ENCODE measurements at regions not wholly inside any gene's neighbourhood (a gene's known extent, or its start where the extent isn't known, plus 50 kb on each side); places are given as distances from the start of the nearest gene placed in this dataset.

DNA sequence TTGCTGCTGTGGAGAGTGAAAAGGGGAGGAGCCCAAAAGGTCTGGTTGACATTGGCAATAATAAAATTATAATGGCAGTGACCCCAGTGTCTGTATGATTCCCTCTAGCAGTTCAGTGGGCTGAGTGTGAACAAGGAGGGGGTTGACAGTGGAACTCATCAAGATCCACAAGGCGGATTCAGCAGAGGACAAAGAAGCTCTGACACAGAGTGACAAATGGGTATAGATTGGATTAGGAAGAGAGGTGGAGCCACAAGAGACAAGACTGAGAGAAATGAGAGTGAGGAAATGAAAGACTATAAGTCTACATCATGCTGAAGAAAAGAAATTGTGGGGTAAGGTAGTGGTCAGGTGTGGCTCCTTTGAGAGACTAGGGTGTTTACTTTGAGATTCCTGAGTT, 58.9 kb downstream of the CCDC71L start:
- TF ChIP-seq, protein P1, sequence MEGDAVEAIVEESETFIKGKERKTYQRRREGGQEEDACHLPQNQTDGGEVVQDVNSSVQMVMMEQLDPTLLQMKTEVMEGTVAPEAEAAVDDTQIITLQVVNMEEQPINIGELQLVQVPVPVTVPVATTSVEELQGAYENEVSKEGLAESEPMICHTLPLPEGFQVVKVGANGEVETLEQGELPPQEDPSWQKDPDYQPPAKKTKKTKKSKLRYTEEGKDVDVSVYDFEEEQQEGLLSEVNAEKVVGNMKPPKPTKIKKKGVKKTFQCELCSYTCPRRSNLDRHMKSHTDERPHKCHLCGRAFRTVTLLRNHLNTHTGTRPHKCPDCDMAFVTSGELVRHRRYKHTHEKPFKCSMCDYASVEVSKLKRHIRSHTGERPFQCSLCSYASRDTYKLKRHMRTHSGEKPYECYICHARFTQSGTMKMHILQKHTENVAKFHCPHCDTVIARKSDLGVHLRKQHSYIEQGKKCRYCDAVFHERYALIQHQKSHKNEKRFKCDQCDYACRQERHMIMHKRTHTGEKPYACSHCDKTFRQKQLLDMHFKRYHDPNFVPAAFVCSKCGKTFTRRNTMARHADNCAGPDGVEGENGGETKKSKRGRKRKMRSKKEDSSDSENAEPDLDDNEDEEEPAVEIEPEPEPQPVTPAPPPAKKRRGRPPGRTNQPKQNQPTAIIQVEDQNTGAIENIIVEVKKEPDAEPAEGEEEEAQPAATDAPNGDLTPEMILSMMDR (IDR thresholded peaks at IDR 0.05; ENCODE audit: control extremely low read depth, extremely low read depth) = no peak
- Histone ChIP-seq H3K36me3 (ENCODE audit: control insufficient read depth in 4 of 4, insufficient read depth in 4 of 4, low read length in 4 of 4) (no peaks in the 10 kb centered on the region), H3K4me1 (ENCODE audit: control insufficient read depth in 5 of 5, insufficient read depth in 5 of 5, low read length in 5 of 5) (no peaks in the 10 kb centered on the region), H3K27ac (ENCODE audit: low read depth in 1 of 2, low read length in 1 of 2) (no peak overlapping the region), H3K9ac (ENCODE audit: insufficient read depth in 1 of 2, low read length in 2 of 2) (no peak overlapping the region), H3K4me3 (no peak overlapping the region), H3K9me3 (ENCODE audit: control insufficient read depth in 4 of 4, insufficient read depth in 3 of 4, low read length in 3 of 4) (no peaks in the 10 kb centered on the region), H3K27me3 (ENCODE audit: control insufficient read depth in 3 of 3, insufficient read depth in 3 of 3, low read length in 2 of 3) (no peaks in the 10 kb centered on the region)
- ATAC-seq (ENCODE audit: insufficient read depth, low FRiP score) (no peak), DNase-seq (no peak)
- WGBS, 2 donors = 93 to 100% methylated on average over 1 of the region's 1 CpG

DNA sequence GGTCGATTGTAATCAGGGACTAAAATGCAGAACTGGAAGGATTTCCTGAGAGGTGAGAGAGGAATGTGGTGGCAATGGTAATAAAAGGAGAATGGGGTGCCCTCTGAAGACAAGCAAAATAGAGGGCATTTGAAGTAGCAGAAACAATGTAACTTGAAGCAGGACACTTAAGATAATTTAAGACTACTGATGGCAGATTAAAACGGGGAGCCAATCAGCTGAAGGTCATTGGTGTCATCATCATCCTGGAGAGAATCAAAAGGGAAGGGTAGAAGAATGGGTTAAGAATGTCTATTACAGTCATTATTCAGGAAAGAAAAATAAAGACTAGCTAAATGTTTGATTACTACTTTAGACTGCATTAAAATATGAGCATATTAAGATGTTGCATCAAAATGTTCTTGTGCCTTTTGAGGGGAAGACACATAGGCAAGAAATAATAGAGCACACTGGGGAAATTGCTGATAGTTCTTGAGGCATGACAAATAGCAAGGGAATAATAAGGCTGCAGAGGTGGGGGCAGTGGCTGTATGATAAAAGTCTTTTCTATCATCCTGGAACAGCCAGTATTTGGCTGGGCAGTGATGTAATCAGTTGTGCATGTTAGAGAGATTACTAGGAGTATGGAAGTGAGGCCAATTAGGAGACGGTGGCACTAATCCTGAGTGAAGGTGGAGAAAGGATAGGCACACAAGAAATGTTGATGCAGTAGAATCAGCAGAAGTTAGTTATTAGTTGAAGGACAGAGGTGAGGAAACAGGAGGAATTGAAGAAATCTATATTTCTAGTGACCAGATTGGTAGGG, 60.2 kb downstream of the CCDC71L start:
- Histone ChIP-seq H3K36me3 (ENCODE audit: control insufficient read depth in 4 of 4, insufficient read depth in 4 of 4, low read length in 4 of 4) (no peaks in the 10 kb centered on the region), H3K27ac (ENCODE audit: low read depth in 1 of 2, low read length in 1 of 2) (no peak overlapping the region), H3K9ac (ENCODE audit: insufficient read depth in 1 of 2, low read length in 2 of 2) (no peak overlapping the region), H3K4me1 (ENCODE audit: control insufficient read depth in 5 of 5, insufficient read depth in 5 of 5, low read length in 5 of 5) (no peaks in the 10 kb centered on the region), H3K9me3 (ENCODE audit: control insufficient read depth in 4 of 4, insufficient read depth in 3 of 4, low read length in 3 of 4) (no peaks in the 10 kb centered on the region), H3K4me3 (no peak overlapping the region), H3K27me3 (ENCODE audit: control insufficient read depth in 3 of 3, insufficient read depth in 3 of 3, low read length in 2 of 3) (no peaks in the 10 kb centered on the region)
- TF ChIP-seq, protein P1 (IDR thresholded peaks at IDR 0.05; ENCODE audit: control extremely low read depth, extremely low read depth) = no peak
- no peak for DNase-seq
- WGBS, 2 donors = 76 to 79% methylated on average over 3 of the region's 3 CpGs
- no peak for ATAC-seq (ENCODE audit: insufficient read depth, low FRiP score)

DNA sequence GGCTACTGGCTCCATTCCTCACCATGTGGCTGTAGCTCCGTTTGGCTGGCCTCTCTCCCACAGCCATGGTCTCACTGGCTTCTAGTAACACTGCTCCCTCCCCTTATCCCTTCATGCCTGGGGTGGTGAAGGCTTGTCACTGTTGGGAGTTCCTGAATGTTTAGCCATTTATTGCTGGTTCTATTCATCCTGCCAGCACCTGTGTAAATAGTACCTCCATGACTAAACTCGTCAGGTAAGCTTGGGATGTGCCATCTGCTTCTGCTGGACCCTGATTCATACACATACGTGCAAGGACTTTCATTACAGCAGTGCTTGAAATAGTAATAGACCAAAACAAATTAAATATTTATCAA, 61.6 kb downstream of the CCDC71L start:
- no peaks in the 10 kb centered on the region for H3K36me3 ChIP-seq (ENCODE audit: control insufficient read depth in 4 of 4, insufficient read depth in 4 of 4, low read length in 4 of 4)
- ATAC-seq (ENCODE audit: insufficient read depth, low FRiP score) (no peak), DNase-seq (no peak)

More for the DNA sequence above, 61.6 kb downstream of the CCDC71L start:
- TF ChIP-seq, protein P1 (IDR thresholded peaks at IDR 0.05; ENCODE audit: control extremely low read depth, extremely low read depth) = no peak
- no peak overlapping the region for H3K27ac ChIP-seq (ENCODE audit: low read depth in 1 of 2, low read length in 1 of 2)
- H3K4me3 ChIP-seq = no peak overlapping the region
- no peaks in the 10 kb centered on the region for H3K27me3 ChIP-seq (ENCODE audit: control insufficient read depth in 3 of 3, insufficient read depth in 3 of 3, low read length in 2 of 3)
- H3K9ac ChIP-seq (ENCODE audit: insufficient read depth in 1 of 2, low read length in 2 of 2) = no peak overlapping the region
- no peaks in the 10 kb centered on the region for H3K9me3 ChIP-seq (ENCODE audit: control insufficient read depth in 4 of 4, insufficient read depth in 3 of 4, low read length in 3 of 4)
- H3K4me1 ChIP-seq (ENCODE audit: control insufficient read depth in 5 of 5, insufficient read depth in 5 of 5, low read length in 5 of 5) = no peaks in the 10 kb centered on the region
- WGBS, 2 donors = 78 to 92% methylated on average over 3 of the region's 3 CpGs

Measured in lung (tissue), 11 donors.